ENCODE measurements at regions not wholly inside any gene's neighbourhood (a gene's known extent, or its start where the extent isn't known, plus 50 kb on each side); places are given as distances from the start of the nearest gene placed in this dataset.
"Not testable (repeated sequence)": the region's sequence is repeated elsewhere in the genome, so short reads cannot be mapped to it uniquely, and the experiment has no call there.

DNA sequence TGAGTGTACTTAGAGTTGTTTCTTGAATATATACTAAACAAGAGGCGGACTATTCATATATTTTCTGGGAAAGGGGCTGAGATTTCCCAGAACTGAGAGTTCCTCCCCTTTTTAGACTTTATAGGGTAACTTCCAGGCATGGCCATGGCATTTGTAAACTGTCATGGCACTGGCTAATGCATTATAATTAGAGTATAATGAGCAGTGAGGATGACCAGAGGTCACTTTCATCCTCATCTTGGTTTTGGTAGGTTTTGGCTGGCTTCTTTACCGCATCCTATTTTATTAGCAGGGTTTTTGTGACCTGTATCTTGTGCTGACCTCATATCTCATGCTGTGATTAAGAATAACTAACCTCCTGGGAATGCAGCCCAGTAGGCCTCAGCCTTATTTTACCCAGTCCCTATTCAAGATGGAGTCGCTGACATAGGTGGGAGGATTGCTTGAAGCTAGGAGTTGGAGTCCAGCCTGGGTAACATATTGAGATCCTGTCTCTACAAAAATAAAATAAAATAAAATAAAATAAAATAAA is 91.4 kb downstream of the MOBP start:
- no peak for DNase-seq

DNA sequence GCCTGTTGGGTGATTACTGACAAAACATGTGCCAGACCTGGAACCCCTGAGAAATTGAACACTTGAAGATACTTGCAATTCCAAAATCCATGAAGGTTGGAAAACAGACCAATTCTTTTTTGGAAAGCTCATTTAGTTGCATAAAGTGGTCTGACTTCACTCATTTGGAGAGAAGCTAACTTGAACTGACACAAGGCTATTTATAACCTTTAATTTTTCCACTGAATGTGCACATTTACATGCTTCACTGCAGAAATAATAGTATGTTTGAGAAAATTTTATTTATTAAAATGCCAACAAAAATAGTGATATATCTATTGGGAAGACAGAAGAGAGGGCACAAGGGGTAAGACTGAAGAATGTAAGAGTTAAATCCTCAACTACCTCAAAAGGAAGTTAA is 92.1 kb downstream of the MOBP start:
- no peak for DNase-seq

DNA sequence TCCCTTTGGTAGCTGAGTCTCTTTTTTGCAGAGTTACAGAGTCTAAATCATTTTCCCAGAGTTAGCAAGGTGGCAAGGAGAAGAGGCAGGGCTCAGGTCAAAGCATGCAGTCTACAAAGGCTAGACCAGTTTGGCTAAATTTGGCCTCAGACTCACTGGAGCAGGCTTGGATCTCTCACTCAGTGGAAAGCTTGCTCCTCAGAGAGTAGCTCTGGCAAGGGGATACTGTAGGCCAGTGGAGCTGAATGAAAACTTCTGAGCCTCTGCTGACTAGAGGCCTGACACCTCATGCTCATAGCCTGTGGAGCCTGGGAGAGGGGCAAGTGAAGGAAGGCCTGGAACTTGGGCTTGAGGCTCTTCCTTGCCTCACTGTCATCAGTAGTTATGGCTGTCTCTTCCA is 101.0 kb downstream of the MOBP start:
- no peak for DNase-seq

DNA sequence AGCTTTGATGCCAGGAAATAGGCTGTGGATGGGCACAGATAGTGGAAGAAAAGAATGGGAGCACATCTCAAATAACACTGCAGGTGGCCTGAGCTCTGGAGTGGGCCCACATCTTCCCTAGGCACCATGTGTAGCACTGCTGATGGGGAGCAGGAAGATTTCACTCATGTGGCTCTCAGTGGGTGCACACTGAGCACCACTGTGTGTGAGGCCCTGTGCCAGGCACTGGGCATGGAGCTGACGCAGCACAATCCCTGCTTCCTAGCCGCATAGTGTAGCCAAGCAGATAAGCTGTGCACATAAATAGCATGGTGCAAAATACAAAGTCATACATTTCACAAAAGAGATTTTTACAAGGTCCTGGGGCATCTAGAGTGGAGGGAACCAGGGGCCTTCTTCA is 101.6 kb downstream of the MOBP start:
- no peak for DNase-seq

DNA sequence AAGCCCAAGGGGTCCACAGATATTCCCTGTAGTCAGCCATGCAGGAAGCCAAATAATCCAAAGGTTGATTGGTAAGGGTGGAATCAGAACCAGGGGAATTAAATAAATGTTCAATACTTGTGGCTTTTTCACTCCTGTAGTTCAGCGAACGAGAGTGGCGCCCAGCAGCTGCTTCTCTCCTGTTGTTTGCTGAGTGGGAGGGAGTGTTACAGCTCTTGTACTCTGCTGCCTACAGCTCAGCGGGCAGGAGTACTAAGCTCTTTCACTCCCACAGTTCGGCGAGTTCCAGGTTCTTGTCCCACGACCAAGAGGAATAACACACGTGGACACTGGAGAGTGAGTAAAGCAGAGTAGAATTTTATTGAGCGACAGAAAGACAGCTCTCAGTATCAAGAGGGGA is 105.9 kb downstream of the MOBP start:
- DNase-seq = no peak

DNA sequence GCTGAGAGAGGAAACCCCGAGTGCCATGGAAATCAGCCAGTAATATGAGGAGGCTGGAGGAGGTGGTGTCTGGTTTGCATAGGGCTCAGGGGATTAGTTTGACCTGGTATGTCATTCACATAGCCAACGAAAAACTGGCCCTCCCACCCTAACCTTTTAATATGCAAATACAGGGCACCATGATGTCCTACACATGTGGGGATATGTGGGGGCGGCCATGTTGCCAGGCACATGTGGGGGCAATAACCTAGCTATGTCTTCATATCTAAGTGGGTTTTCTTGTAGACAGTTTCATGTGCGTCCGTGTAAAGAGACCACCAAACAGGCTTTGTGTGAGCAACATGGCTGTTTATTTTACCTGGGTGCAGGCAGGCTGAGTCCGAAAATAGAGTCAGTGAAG is 110.1 kb downstream of the MOBP start:
- no peak for DNase-seq

DNA sequence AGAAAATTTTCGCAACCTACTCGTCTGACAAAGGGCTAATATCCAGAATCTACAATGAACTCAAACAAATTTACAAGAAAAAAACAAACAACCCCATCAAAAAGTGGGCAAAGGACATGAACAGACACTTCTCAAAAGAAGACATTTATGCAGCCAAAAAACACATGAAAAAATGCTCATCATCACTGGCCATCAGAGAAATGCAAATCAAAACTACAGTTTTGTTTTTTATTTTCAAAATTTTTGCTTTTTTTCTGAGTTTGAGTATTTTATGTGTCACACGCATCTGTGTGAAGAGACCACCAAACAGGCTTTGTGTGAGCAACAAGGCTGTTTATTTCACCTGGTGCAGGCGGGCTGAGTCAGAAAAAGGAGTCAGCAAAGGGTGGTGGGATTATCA is 118.7 kb downstream of the MOBP start:
- not testable (repeated sequence) for DNase-seq

DNA sequence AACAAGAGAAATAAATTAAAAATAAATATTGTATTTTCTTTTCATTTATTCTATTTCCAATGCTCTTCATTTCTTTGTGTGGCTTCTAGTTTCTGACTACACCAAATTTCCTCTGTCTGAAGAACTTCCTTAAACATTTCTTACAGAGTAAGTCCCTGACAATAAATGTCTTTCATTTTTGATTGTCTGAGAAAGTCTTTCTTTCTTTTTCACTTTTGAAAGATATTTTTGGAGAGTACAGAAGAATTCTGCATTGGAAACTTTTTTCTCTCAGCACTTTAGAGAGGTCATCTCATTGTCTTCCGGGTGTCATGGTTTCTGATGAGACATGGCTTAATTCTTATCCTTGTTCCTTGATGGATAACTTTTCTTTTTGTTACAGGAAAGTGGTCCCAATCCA is 119.6 kb downstream of the MOBP start:
- no peak for DNase-seq

DNA sequence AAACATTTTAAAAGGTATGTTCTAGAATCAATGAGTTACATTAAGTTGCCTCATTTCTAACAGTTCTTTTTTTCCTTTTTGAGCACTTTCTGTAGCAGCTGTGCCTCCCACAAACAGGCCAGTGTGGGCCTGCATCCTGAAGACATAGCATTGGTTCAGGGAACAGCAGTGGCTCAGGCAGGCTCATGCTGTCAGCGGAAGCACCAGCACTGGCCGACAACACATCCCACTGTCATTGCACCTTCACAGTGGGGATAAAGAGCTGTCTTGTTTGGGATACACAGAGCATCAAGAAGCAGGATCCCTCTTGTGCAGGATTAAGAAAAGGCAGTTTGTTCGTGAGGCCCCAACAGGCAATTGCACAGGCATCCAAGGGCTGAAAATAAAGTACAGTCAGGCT is 123.3 kb downstream of the MOBP start:
- no peak for DNase-seq

DNA sequence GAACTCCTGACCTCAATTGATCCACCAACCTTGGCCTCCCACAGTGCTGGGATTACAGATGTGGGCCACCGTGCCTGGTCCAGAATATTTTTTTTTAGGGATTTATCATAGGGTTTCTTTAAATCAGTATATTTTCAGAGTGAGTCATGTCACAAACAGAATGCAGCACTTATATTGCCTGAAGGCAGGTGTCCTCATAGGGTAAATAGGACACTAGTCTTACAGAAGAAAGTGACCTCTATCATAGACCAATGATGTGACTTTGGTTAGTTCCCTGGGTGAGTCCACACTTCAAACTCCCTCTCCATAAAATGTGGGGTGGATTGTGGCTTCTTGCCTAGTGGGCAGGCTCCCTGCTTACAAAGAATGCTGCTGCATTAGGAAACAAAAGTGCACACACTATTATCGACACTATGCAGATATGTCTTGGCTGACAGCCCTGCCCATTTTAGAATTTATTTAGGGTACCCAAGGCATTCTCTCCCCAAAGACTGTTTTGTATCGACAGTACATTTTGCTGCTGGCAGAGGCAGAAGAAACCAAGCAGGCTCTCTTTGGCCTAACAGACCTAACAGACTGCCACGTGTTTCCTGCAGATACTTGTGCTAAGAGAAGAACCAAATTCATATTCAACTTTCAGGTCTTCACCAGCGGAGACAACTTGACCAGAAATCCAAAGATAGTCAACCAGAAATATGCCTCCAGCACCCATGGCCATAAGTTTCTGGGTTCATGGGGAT is 125.0 kb downstream of the MOBP start:
- no peak for DNase-seq

DNA sequence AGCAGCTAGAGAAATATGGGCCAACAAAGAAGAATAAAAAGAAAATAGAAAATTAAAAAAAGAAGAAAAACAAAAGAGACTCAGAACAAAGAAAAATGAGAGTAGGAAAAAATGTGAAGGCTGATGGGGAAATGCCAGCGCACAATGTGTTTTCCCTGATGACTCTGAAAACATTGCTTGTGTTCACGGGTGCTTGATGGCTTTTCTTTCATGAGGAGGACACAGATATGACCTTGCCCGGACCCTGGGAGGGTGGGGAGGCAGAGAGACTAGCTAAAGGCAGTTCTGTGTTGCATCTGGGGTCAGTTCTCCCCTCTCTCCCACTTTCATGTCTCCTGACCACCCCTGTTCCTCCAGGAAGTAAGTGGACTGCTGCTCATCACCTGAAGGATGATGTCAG is 125.9 kb downstream of the MOBP start:
- DNase-seq = no peak

DNA sequence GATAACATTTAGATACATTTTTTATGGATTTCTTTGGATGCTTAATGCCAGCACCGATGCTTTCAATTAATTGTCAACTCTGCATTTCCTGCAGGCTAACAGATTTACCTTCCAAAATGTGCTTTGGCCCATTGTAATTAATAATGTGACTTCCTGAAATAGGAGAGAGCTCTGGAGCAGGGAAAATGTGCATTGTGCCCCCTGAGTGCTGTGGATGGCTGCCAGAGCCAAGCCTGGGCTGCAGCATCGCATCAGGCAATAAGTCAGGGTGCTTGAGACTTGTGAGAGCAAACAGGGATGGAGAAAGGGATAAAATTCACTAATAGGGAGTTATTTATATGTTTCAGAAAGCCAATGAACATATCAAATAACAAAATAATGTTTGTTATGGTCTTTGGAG is 133.8 kb downstream of the MOBP start:
- DNase-seq = no peak

DNA sequence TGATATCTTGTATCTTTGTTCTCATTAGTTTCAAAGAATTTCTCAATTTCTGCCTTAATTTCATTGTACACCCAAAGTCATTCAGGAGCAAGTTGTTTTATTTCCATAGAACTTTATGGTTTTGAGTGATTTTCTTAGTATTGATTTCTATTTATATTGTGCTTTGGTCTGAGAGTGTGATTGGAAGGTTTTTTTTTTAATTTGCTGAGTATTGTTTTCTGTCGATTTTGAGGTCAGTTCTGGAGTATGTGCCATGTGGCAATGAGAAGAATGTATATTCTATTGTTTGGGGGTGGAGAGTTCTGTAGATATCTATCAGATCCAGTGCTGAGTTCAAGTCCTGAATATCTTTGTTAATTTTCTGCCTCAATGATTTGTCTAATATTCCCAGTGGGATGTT is 138.4 kb downstream of the MOBP start:
- no peak for DNase-seq

DNA sequence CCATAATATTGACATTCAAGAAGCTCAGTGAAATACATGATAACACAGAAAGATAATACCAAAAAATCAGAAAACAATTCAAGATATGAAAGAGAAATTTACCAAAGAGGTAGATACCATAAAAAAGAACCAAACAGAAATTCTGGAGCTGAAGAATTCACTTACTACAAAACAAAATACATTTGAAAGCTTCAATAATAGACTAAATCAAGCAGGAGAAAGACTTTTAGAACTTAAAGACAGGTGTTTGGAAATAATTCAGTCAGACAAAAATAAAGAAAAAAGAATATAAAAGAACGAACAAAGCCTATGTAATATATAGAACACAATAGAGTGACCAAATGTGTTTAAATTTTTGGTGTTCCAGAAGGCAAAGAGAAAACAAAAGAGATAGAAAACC is 158.7 kb downstream of the MOBP start:
- no peak for DNase-seq

DNA sequence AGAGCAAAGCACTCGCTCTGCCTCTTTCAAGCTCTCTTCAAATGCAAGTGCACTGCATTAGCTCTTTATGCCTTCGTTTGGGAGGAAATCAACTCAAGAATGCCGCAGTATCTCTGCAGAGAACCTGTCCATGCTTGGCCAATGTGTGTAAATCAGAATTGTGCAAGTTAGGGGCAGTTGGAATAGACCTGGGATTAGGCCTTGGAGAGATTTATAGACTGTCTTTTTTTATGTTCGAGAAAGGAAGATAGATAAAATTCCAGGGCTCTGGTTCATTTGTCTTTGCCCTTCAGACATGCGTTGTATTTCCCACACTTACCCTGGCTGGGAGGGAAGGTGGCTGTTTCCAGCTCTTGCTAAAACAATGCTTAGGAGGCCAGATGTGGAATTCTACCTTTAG is 163.7 kb downstream of the MOBP start:
- DNase-seq = no peak

DNA sequence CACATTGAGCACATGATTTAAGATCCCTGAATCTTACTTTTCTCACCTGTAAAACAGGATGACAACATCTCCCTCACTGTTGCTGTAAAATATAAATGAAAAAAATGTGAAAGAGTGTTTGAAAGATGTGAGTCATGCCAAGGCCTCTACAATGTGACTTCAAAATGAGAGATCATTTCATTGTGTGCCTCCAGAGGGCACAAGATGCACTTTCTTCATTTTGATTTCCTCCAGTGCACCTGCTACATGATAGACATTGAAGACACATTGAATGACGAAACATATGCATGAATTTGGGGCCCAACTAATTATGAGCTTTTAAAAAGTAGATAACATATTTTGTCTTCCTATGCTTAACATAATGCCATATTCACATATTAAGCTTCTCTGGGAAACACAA is 170.3 kb downstream of the MOBP start:
- DNase-seq = no peak

DNA sequence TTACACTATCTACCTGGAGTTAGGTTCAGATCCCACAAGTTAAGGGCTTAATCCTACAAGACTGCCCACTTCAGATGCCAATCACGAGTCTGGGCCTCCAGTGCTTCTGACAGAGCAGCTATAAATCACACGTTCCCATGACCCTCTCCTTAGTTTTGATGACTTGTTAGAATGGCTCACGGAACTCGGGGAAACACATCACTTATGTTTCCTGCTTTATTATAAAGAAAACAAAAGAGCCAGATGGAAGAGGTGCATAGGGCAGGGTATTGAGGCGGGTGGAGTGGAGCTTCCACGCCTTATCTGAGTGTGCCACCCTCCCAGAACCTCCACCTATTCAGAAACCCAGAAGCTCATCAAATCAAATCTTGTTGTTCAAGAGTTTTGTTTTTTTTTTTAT is 170.8 kb downstream of the MOBP start:
- no peak for DNase-seq

DNA sequence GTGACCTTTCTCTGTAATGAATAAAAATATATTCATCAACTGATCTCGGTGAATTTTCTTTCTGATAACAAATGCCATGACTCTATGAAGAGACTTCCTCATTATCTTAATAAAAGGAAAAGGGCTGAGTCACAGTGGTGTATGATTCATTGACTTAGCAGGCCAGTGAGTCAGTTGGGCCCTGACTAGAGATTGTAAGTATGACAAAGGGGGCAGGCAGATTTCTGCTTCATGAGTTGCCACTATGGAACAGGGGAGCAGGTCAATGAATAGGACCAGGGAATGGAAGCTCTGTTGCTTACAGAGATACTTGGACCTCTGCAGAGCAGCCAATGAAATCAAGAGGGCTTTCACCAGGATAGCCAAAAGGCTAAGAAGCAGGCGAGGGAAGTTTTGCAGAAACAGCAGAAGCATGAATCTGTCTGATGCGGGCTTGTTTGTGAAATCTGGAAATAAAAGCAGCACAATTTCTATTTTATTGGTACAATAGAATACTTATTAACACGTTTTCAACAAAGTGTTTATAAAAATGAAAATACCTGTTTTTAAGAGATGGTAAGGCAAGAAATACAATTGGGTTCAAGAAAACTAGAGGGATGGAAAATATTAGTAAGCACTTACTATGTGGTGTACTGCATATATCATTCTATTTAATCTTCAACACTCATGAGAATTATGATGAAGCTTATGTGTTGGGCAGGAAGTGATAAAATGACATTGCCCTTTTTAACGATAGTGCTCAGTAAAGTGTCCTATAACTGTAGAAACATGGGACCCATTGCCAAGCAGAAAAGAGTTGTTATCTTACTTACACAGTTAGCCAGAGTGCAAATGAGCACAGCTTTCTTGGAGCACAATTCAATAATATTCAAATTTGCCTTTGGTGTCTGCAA is 169.8 kb upstream of the MYRIP start:
- DNase-seq = peak; percentile 88

DNA sequence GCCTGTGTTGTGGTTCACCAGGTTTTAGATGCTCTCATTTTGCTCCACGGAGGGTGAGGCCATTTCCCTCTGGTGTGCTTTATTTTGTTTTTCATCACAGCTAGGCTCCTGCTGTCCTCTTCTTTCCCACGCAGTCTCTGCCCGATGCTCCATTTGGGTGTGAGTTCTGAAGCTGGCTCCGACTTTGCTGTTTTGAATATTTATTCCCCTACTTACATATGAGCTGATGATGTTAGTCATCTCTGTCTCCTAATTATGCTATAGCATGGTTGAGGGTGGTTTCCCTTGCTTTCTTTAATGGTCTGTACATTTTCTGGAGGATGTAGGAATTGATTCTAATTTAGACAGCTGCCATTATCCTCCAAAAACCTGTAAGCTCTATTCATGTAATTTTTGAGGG is 168.1 kb upstream of the MYRIP start:
- no peak for DNase-seq

DNA sequence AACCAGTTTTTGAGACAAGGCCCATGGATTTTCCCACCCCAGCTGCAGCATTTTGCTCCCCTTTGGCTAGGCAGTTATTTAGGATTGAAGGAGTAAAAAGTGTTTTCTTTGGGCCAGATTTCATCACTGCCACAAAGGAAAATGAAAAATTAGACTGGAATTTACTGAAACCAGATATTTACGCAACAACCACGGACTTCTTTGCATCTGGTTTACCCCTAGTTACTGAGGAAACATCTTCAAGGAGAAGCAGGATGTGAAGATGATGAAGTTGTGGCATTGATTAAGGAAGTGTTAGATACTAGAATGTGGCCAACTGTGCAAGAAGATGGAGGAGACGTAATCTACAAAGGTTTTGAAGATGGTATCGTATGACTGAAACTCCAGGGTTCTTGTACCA is 165.2 kb upstream of the MYRIP start:
- DNase-seq = no peak

DNA sequence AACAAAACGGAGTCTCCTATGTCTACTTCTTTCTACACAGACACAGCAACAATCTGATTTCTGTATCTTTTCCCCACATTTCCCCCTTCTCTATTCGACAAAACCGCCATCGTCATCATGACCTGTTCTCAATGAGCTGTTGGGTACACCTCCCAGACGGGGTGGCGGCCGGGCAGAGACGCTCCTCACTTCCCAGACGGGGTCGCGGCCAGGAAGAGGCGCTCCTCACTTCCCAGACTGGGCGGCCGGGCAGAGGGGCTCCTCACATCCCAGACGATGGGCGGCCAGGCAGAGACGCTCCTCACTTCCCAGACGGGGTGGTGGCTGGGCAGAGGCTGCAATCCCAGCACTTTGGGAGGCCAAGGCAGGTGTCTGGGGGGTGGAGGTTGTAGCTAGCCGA is 158.2 kb upstream of the MYRIP start:
- not testable (repeated sequence) for DNase-seq

DNA sequence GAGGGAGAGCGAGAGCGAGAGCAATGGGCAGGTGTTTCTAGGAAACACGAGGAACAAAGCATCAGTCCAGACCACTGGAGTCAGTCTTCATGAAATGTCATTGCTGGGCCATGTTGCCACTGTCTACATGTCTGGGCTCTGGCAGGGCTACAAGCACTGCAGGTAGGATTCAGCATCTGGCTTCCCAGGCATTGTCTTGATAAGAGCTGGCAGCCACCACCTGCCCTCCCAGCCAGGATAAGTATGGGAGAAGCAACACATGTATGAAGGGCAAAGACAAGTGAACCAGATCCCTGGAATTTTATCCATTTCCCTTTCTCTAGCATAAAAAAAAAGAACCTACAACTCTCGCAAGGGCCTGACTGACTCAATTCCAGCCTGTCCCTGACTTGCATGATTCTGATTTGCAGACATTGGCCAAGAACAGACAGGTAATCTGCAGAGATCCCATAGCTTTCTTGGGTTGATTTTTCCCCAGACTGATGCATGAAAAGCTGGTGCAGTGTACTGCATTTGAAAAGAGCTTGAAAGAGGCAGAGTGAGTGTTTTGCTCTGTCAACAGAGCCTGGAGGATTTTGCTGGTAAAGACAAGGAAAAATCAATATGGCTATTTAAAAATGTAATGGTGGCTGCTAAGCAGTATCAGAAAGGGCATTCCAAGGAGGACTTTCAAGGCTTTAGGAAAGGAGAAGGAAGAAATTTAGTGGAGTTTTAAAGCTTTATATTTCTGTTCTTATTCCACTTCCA is 157.2 kb upstream of the MYRIP start:
- no peak for DNase-seq

DNA sequence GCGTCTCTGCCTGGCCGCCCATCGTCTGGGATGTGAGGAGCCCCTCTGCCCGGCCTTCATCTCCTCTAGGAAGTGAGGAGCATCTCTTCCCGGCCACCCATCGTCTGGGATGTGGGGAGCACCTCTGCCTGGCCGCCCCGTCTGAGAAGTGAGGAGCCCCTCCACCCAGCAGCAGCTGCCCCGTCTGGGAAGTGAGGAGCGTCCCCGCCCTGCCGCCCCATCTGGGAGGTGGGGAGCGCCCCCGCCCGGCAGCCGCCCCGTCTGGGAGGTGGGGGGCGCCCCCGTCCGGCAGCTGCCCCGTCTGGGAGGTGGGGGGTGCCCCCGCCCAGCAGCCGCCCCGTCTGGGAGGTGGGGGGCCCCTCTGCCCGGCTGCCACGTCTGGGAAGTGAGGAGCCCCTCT is 153.7 kb upstream of the MYRIP start:
- not testable (repeated sequence) for DNase-seq

DNA sequence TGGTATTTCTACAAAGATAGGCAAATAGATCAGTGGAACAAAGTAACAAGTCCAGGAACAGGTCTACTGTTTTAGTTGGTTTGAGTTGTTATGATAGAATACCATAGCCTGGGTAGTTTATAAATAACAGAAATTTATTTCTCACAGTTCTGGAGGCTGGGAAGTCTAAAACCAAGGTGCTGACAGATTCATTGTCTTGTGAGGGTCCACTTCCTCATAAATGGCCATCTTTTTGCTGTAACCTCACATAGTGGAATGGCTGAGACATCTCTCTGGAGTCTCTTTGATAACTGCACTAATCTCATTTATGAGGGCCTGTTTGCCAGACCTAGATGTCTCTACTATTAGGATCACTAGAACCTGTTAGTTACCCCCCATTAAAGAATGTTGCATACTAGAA is 152.3 kb upstream of the MYRIP start:
- DNase-seq = no peak
